WTC11 (cell line): ENCODE measurements at regions not wholly inside any gene's neighbourhood (a gene's known extent, or its start where the extent isn't known, plus 50 kb on each side); places are given as distances from the start of the nearest gene placed in this dataset.

Experiments
- ATAC-seq: fragments of 200-7000 bp; cut with Tn5 transposase; 2 replicates; pipeline ENCODE4 v1.10.0; 2021; ENCODE audit warnings: mild to moderate bottlenecking, moderate library complexity
- CTCF ChIA-PET: fragments of 300-600 bp; sonication (Branson Sonifier 250); formaldehyde crosslinking; loops from one replicate; lab custom pipeline; 2021; ENCODE audit warnings: antibody characterized with exemption; lab: Charles Lee
- POLR2A ChIA-PET: fragments of 350-600 bp; sonication (Branson Sonifier 250); formaldehyde crosslinking; loops from one replicate; lab custom pipeline; 2021; ENCODE audit warnings: antibody characterized with exemption; lab: Charles Lee
- DNase-seq: peaks from one replicate; pipeline ENCODE4 v3.0.0; 2021; ENCODE audit warnings: low spot score
- H3K27ac Mint-ChIP-seq: 2 replicates; pipeline ENCODE4 v1.8.0; 2021; ENCODE audit warnings: mixed read lengths
- H3K27me3 Mint-ChIP-seq: 2 replicates; pipeline ENCODE4 v1.8.0; 2021; ENCODE audit warnings: low read depth, mild to moderate bottlenecking, moderate library complexity, mixed read lengths
- H3K36me3 Mint-ChIP-seq: 2 replicates; pipeline ENCODE4 v1.8.0; 2021; ENCODE audit warnings: mixed read lengths
- H3K4me1 Mint-ChIP-seq: 2 replicates; pipeline ENCODE4 v1.8.0; 2022; ENCODE audit warnings: mixed read lengths
- H3K4me3 Mint-ChIP-seq: 2 replicates; pipeline ENCODE4 v1.8.0; 2021; ENCODE audit warnings: mild to moderate bottlenecking, moderate library complexity, mixed read lengths
- H3K9me3 Mint-ChIP-seq: 2 replicates; pipeline ENCODE4 v1.8.0; 2021; ENCODE audit warnings: mixed read lengths
- AFF4 ChIP-seq: sonication (generic); formaldehyde crosslinking; IDR thresholded peaks from 2 replicates; pipeline ENCODE4 v1.8.1; 2023; ENCODE audit warnings: mild to moderate bottlenecking, missing genetic modification reagents, borderline replicate concordance
- ATF3 ChIP-seq: sonication (generic); formaldehyde crosslinking; conservative IDR thresholded peaks from 2 replicates; pipeline ENCODE4 v1.8.1; 2022; ENCODE audit warnings: mild to moderate bottlenecking, missing genetic modification reagents
- ATF6 ChIP-seq: sonication (generic); formaldehyde crosslinking; IDR thresholded peaks from 2 replicates; pipeline ENCODE4 v1.8.1; 2023; ENCODE audit warnings: mild to moderate bottlenecking, missing genetic modification reagents
- E2F5 ChIP-seq: sonication (generic); formaldehyde crosslinking; IDR thresholded peaks from 2 replicates; pipeline ENCODE4 v1.8.1; 2022; ENCODE audit warnings: mild to moderate bottlenecking, moderate library complexity, missing genetic modification reagents
- ELF4 ChIP-seq: sonication (generic); formaldehyde crosslinking; IDR thresholded peaks from 2 replicates; pipeline ENCODE4 v1.8.1; 2022; ENCODE audit warnings: low read depth, mild to moderate bottlenecking, moderate library complexity, missing genetic modification reagents
- FOXJ3 ChIP-seq: sonication (generic); formaldehyde crosslinking; IDR thresholded peaks from 2 replicates; pipeline ENCODE4 v1.9.0; 2021; ENCODE audit warnings: missing genetic modification reagents, mild to moderate bottlenecking, borderline replicate concordance
- FOXP1 ChIP-seq: sonication (generic); formaldehyde crosslinking; IDR thresholded peaks from 2 replicates; pipeline ENCODE4 v1.8.0; 2022; ENCODE audit warnings: missing genetic modification reagents, mild to moderate bottlenecking, moderate library complexity, borderline replicate concordance
- FOXP4 ChIP-seq: sonication (generic); formaldehyde crosslinking; IDR thresholded peaks from 2 replicates; pipeline ENCODE4 v1.8.0; 2022; ENCODE audit warnings: mild to moderate bottlenecking, missing genetic modification reagents
- GTF2I ChIP-seq: fragments of 250-450 bp; sonication (Bioruptor Pico); conservative IDR thresholded peaks from 2 replicates; pipeline ENCODE4 v1.4.0; 2021; ENCODE audit warnings: mild to moderate bottlenecking
- KAT7 ChIP-seq: sonication (generic); formaldehyde crosslinking; IDR thresholded peaks from 2 replicates; pipeline ENCODE4 v1.8.1; 2023; ENCODE audit warnings: missing genetic modification reagents, mild to moderate bottlenecking, borderline replicate concordance
- OVOL2 ChIP-seq: fragments of 250-450 bp; sonication (Bioruptor Pico); IDR thresholded peaks from 2 replicates; pipeline ENCODE4 v1.9.0; 2021; ENCODE audit warnings: mild to moderate bottlenecking, borderline replicate concordance
- PRDM15 ChIP-seq: sonication (generic); formaldehyde crosslinking; IDR thresholded peaks from 2 replicates; pipeline ENCODE4 v1.8.0; 2022; ENCODE audit warnings: missing genetic modification reagents
- RELA ChIP-seq: sonication (generic); formaldehyde crosslinking; IDR thresholded peaks from 2 replicates; pipeline ENCODE4 v1.8.1; 2022; ENCODE audit warnings: missing genetic modification reagents, mild to moderate bottlenecking, borderline replicate concordance
- TEAD1 ChIP-seq: sonication (generic); formaldehyde crosslinking; IDR thresholded peaks from 2 replicates; pipeline ENCODE4 v1.8.0; 2022; ENCODE audit warnings: mild to moderate bottlenecking, missing genetic modification reagents
- TP53 ChIP-seq: sonication (generic); formaldehyde crosslinking; IDR thresholded peaks from 2 replicates; pipeline ENCODE4 v1.8.1; 2023; ENCODE audit warnings: mild to moderate bottlenecking, missing genetic modification reagents
- USF2 ChIP-seq: sonication (generic); formaldehyde crosslinking; IDR thresholded peaks from 2 replicates; pipeline ENCODE4 v1.8.1; 2023; ENCODE audit warnings: mild to moderate bottlenecking, missing genetic modification reagents, moderate library complexity
- ZBTB43 ChIP-seq: sonication (generic); formaldehyde crosslinking; IDR thresholded peaks from 2 replicates; pipeline ENCODE4 v1.8.1; 2023; ENCODE audit warnings: mild to moderate bottlenecking, missing genetic modification reagents
- ZNF512 ChIP-seq: sonication (generic); formaldehyde crosslinking; IDR thresholded peaks from 2 replicates; pipeline ENCODE4 v1.8.1; 2022; ENCODE audit warnings: missing genetic modification reagents, borderline replicate concordance

GRCh38 chr17:13253733-13254410, 236.0 kb upstream of the ELAC2 start (continued):
- TF ChIP-seq ZBTB43 (CRISPR knock-in tag) (no peak), KAT7 (CRISPR knock-in tag) (no peak), TP53 (CRISPR knock-in tag) (no peak)

- Mint-ChIP-seq H3K4me3 (no peak overlapping the region), H3K4me1 (no peaks in the 10 kb centered on the region), H3K36me3 (peaks cover 4% of the 10 kb centered on the region; the same call in 1 of the 2 replicates), H3K27ac (no peak overlapping the region), H3K27me3 (no peaks in the 10 kb centered on the region), H3K9me3 (peaks cover 10% of the 10 kb centered on the region)
- CTCF ChIA-PET, result no interaction called here
- no peak for ATAC-seq
- POLR2A ChIA-PET, result no interaction called here
- DNase-seq, result no peak
- TF ChIP-seq E2F5 (CRISPR knock-in tag), result no peak
- TF ChIP-seq AFF4 (CRISPR knock-in tag), result no peak
- TF ChIP-seq ATF3 (CRISPR knock-in tag), result no peak
- TF ChIP-seq ZNF512 (CRISPR knock-in tag), result no peak
- no peak for TF ChIP-seq ELF4 (CRISPR knock-in tag)
- TF ChIP-seq PRDM15, result no peak
- TF ChIP-seq RELA (CRISPR knock-in tag), result no peak
- no peak for TF ChIP-seq ATF6 (CRISPR knock-in tag)
- no peak for TF ChIP-seq FOXP4
- TF ChIP-seq GTF2I (CRISPR knock-in tag), result no peak
- no peak for TF ChIP-seq FOXP1
- TF ChIP-seq USF2, result no peak
- no peak for TF ChIP-seq OVOL2
- TF ChIP-seq FOXJ3 (CRISPR knock-in tag), result no peak
- no peak for TF ChIP-seq TEAD1 (CRISPR knock-in tag)
These were observed 226.7 kb upstream of the ELAC2 start for GRCh38 chr17:13244513-13244912.
